ELR (cell line): ENCODE measurements at regions not wholly inside any gene's neighbourhood (a gene's known extent, or its start where the extent isn't known, plus 50 kb on each side); places are given as distances from the start of the nearest gene placed in this dataset.

Experiments
- DNase-seq: peaks from one replicate; pipeline ENCODE4 v3.0.0-alpha.2; 2015; ENCODE audit warnings: low read depth

- DNase-seq = no peak
These were observed 105.6 kb downstream of the SEC61B start for GRCh38 chr9:99327667-99328066.

DNA sequence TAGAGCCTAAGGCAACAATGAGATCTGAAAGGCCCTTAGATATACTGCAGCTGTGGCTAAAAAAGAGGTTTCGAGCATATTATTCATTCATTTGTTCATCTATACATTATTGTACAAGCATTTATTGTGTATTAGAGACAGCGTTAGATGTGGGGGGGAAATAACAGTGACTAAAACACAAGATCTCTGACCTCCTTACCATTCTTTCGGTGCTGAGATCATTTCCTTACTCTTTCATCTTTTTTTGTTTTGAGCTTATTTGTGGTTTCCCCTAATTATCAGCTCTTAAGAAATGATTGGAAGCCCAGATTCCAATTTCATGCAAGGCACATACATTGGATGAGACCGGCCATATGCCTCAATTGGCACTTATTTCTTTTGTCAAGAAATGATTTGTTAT lies 113.2 kb downstream of the SEC61B start:
- peak; percentile 26 for DNase-seq

- no peak for DNase-seq
These were observed 113.9 kb downstream of the SEC61B start for GRCh38 chr9:99336005-99336404.

DNA sequence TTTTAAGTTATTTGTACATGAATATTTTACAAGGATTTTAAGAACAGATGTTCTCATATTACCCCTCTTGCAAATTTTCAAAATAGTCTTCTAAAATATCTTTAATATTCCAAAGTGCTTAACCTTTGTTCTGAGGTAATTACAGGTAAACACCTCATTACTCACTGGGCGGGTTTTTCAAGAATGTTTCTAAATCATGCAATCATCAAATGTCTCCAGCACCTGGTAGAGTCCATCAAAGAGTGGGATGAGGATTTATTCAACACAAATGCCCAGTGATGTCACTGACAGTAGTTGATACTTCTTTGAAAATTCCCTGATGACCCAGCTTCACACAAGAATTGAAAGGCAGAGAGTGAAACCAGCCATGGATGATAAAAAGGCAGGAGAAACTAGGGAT lies 114.4 kb downstream of the SEC61B start:
- DNase-seq = no peak

DNA sequence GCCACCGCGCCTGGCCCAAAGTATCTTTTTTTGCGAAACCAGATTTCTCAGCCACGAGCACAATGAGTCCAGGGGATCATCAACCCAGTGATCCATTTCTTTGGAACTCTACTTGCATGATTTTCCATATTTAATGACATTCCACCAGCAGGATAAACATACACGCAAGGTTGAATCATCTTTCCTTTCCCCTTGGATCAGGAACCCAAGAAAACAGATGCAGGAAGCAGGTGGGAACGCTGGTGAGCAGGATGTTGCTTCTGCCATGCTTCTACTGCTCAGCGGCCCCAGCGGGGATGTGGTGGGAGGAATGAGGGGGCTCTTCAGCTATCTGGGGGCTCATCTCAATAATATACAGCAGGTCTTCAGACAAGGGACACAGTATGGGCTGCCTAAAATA lies 118.2 kb downstream of the SEC61B start:
- DNase-seq = peak; percentile 74

DNA sequence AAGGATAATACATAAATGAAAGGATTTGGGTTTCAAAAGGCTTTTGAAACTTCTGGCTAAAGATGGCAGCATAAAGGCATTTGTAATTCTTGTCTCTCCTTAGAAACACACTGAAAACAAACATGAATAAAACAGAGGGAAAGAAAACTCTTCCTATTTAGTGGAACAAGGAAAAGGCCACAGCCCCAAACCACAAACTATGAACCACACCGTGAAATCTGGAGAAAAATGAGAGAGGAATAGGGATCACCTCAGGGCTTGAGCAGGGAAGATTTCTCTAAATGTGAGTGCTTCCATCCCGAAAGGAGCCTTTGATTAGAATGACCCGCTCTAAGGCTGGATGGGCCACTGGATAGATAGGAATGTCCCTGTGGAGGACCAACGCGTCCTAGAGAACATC lies 119.6 kb downstream of the SEC61B start:
- no peak for DNase-seq

DNA sequence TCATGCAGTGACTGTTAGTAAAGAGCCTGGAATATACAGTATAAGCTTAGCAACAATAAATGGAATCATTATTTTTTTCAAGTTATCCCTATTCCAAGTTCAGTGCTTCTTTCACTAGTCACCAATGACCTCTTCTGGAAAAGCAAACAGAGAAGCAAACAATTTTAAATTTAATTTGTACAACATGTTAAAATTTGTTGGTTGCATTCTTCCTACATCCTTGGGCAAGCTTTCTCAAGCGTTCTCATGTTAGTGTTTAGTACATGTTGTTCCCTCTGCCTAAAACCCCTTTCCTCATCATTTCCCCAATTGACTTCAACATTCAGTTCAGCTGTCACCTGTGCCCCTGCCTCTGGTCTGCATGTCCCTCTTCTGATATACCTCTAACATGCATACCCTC lies 123.4 kb downstream of the SEC61B start:
- DNase-seq = no peak

DNA sequence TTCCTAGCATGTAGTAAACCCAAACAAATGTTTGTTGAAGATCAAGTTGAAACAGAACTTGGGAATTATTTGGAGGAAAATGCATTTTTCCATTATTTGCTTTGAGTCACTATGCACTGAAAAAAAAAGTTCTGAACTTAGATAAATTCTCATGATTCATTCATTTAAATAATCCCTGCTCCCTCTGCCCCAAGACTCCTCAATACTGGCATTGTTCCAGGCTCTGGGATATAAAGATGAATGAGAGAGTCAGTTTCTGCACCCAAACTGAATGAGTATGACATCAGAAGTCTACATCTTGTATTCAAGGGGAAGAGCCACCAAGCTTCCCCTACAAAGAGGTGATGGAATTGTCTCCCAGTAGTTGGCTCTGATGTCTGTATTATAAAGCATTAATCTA lies 123.9 kb downstream of the SEC61B start:
- DNase-seq = peak; percentile 74

GRCh38 chr9:99347568-99347967 lies 125.5 kb downstream of the SEC61B start:
- DNase-seq = no peak

DNA sequence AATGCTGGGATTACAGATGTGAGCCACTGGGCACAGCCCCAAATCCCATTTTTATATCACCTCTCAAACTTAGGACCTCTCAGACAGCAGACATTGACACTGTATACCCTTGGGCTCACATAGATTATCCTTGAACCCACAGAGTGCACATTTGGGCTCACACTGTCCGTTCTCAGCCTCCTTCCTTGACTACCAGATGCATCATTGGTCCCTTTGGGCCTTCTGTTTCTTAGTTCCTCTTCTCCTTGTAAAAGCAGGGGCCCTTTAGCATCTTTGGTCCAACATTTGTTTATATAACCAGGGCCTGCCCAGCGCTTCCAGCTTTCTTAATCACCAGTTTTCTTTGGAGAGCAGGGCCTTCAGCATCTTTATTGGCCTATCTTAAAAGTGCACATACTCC lies 126.2 kb downstream of the SEC61B start:
- no peak for DNase-seq

GRCh38 chr9:99349870-99350269 lies 127.8 kb downstream of the SEC61B start:
- DNase-seq = no peak

DNA sequence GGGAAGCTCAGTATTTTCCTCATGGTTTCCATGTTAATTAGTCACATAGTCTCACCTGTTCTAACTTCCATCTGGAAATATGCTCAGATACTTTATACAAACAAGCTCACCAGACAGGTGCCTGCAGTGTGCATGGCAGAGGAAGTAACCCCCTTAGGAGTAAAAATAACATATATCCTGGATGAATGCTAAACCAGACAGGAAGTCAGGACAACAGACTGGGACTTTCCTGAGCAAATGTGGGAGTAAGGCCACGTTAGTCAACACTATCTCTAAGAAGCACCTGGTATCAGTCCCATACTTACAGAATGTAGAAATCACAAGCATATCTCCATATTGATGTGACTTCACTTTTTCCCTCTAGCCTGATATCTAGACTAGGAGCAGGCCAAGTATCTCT lies 128.4 kb downstream of the SEC61B start:
- no peak for DNase-seq

DNA sequence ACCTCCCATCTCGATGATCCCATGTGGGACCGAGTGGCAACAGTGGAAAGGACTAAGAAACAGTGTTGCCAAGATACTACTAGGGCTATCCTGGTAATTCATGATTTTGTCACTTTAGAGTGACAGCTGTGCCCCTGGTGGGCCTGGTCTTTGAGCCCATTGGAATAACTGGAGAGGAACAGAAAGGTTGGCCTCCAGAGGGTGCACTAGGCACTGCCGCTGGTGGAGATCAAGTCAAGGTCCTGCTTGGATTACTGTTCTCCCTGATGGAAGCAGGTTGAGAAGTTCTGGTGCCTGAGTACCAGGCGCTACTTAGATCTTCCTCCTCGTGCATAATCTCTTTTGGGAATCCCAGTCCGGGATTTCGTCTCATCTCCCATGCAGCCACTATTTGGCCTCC lies 129.6 kb downstream of the SEC61B start:
- DNase-seq = no peak

DNA sequence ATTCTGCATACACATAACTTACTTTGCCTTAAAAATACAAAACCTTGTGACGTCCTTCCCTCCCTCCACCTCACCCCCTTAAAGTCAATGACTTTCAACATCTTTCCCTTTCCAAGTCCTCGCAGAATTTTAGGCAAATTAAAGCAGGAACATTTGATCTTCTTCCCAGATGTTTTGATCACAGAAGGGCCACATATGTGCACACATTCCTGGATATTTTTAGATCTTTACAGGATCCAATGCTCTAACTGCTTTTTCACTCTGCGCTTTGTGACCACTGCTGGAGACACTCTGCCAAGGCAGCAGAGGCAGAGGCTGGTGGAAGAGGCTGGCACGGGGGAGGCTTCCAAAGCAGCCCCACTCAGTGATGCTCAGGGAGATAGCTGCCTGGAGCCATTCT lies 130.7 kb downstream of the SEC61B start:
- no peak for DNase-seq

- DNase-seq = peak; percentile 91
These were observed 131.3 kb downstream of the SEC61B start for GRCh38 chr9:99353408-99353807.

DNA sequence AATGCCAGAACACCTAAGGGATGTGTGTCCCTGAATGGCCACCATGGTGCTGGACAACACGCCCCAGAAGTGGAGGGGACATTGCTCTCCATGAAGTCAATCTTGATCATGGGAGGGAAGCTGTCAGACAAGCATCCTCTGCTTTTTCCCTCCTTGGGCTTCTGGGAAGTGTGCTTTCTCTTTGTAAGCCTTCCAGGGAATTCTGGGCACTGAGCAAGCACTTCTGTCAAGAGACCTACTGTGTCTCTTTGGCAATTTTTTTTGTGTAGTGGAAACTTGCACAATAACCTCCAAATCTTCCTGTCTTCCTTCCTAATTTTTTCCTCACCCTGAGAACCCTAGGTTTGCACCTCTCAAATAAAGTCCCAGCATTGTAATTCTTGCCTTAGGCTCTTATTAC lies 132.0 kb downstream of the SEC61B start:
- DNase-seq = no peak

DNA sequence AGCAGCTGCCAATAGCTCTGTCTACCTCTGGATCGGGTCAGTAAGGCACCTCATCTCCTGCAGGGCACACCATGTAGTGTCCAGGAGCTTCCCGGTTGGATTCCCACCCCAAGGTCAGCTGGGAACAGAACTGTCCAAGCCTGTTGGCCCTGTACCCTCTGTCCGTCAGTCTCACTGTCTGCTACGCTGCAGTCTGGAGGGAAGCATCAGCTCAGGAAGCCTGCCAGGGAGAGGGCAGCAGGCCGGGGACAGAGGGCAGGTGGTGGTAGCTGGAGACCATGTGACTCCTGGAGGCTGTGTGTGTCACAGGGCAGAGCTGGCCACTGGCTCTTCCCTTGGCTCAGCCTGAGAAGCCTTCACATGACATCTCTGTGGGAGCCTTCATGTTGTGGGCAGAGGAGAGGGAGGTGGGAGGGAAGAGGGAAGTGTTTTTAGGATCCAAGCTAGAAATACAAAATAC lies 134.5 kb downstream of the SEC61B start:
- no peak for DNase-seq

GRCh38 chr9:99357575-99357974 lies 135.5 kb downstream of the SEC61B start:
- no peak for DNase-seq

DNA sequence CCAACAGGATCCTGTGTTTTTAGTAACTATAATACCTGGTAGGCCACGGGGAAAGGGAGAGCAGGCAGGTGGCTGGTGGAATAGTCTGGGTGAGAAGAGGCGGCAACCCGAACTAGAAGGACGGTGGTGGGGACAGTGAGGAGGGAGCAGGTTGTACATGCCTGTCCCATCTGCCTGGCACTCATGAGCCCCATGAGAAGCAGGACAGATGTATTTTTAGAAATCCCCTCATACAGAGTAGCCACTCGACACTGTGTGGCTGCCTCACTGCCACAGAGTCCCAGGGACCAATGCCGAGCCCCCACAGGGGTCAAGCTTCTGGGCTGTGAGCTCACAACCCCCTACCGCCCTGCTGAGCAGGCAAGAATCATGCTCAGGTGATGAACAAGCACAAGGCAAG lies 136.6 kb downstream of the SEC61B start:
- DNase-seq = no peak

GRCh38 chr9:99359336-99359735 lies 137.3 kb downstream of the SEC61B start:
- DNase-seq = no peak

DNA sequence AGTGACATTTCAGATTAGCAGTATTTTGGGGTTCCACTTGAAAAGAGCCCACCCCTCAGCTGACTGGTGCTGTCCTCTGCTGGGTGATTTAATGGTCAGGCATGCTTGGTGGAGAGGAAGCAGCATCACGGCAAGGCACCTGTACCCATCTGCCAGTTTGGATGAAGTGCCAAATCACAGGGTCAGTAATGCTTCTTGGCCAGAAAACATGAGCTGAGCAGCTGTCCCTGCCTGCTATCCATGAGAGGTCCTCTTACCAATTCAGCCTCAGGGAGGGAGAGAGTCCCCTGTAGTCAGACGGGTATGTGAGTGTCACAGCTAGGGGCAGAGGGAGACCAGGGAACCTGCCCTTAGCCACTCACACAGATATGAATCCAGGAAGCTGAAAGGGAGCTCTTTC lies 137.9 kb downstream of the SEC61B start:
- no peak for DNase-seq

DNA sequence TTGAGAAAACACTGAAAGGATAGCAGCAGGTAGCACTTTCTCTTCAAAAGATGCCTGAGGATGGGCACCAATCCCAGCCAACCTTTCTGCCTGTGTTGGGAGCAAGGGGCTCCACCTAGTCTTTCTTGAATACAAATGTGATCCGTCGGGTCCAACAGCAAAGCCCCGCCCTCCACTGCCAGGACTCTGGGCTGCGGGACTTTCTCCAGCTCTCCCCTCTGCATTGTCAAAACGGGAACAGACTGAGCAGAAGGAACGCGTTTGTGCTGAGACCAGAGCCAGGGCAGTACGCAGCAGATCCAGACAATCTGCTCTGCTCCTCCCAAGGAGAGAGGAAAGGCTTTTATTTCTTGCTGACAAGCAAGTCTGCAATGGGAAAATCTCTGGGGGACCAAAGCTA lies 139.7 kb downstream of the SEC61B start:
- no peak for DNase-seq

DNA sequence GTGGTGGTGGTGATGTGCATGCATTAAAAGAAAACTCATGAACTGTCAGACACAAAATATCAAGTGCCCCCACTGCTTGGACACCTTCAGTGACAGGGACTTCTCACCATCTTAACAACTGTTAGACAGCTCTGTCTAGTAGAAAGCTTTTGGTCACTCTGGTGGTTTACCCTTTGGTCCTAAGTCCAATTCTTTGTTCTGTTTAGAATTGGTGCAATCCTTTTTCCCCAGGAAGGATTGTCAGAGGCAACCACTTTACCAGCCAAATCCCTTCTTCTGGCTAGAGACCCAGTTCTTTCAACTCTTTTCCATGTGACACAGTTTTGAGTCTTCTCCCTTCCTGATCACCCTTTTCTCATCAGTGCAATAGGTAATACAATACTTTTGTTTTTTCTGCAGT lies 140.2 kb downstream of the SEC61B start:
- no peak for DNase-seq

DNA sequence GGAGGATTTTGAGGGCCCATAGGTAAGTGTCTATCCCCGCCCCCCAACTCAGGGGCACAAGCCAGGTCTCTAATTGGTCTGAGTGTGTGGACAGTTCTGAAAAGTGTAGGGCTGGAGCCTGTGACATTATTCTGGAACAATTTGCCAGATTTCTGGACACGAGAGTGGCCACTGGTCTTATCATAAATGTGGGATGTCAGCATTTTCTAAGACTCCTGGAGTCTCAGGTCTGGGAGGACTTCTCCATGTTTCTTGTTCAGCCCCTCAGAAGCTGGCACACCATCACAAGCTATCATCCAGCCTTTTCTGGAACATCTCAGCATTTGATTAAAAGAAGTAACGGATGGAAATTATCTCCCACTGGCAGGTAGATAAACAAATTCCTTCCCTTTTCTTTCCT lies 141.4 kb downstream of the SEC61B start:
- DNase-seq = no peak
